DMS53 (cell line): ENCODE measurements at regions not wholly inside any gene's neighbourhood (a gene's known extent, or its start where the extent isn't known, plus 50 kb on each side); places are given as distances from the start of the nearest gene placed in this dataset.
"Not testable (repeated sequence)": the region's sequence is repeated elsewhere in the genome, so short reads cannot be mapped to it uniquely, and the experiment has no call there.

Experiments
- DNase-seq: peaks from one replicate; lab custom pipeline; 2025; lab: John Stamatoyannopoulos, UW

DNA sequence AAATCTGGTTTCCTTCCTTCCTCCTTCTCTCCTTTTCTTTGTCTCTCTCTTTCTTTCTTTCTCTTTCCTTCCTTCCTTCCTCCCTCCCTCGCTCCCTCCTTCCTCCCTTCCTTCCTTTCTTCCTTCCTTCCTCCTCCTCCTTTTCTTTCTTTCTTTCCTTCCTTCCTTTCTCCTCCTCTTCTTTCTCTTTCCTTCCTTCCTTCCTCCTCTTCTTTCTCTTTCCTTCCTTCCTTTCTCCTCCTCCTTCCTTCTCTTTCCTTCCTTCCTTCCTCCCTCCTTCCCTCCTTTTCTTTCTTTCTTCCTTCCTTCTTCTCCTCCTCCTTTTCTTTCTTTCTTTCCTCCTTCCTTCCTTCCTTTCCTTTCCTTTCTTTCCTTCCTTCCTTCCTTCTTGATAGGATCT is 61.2 kb downstream of the VIP start:
- DNase-seq: no peak

DNA sequence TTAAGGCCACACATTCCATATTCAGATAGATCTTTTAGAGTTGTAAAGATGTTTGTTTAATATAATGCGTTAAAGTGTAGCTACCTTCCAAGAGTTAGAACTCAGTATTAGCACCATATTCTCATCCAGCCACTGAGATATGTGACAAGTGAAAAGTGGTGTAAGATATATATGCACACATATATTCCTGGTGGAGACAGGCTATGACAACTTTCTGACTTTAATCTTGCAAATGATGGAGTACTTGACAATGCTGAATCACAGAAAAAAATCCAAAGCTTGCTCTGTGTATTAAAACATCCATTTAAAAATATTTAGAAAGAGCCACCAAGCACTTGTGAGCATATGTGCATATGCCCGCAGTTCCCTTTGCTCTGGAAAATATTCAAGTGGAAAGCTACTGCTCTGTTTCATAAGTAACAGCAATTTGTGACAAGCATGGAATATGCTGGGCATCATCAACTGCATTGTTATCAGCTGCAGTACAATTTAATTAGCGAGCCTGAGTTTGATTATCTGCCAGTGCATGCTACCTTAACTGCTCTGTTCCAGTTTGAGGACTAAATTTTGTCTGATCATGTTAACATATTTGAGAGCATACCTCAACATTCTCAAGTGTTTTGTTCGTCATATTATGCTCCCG is 64.8 kb downstream of the VIP start:
- DNase-seq: no peak

- DNase-seq: no peak
These were observed 65.5 kb downstream of the VIP start for GRCh38 chr6:152816055-152816454.

- no peak for DNase-seq
These were observed 70.9 kb downstream of the VIP start for GRCh38 chr6:152821525-152821924.

- DNase-seq: no peak
These were observed 74.1 kb downstream of the VIP start for GRCh38 chr6:152824666-152825065.

GRCh38 chr6:152828431-152828830 is 77.8 kb downstream of the VIP start:
- no peak for DNase-seq

GRCh38 chr6:152834366-152834765 is 83.8 kb downstream of the VIP start:
- not testable (repeated sequence) for DNase-seq

DNA sequence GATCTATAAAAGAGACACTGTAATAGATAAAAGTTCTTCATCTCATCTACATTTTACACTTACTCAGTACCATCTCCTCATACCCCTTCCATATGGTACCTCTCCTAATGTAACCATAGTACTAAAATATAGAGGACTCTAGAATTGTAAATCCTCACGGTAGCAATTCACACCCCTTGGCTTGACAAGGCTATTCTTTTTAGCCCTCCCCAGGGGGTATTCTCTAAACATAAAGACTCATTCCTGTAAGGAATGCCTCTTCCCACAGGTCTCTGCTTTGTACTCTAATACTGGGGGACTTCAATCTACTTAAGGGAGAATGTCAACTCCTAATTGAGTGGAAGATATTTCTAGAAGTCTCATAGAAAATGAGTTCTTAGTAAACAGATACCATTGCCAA is 85.9 kb downstream of the VIP start:
- no peak for DNase-seq

DNA sequence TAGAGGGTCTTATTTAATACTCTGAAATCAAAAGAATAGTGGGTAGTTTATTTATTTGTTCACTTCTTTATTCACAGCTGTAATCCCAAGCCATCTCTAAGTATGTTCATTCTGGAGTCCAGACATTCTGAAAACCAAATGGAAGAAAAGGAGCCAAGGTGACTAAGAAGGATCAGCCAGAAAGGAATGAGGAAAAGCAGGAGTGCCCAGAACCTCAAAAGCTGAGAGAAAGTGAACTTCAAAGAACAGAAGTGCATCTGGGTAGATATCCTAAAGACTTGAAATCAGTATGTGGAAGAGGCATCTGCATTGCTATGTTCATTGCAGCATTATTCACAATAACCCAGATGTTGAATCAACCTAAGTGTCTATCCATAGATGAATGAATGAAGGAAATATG is 94.8 kb downstream of the VIP start:
- DNase-seq: no peak

- DNase-seq: peak; percentile 55
These were observed 96.2 kb downstream of the VIP start for GRCh38 chr6:152846825-152847224.

- no peak for DNase-seq
These were observed 98.3 kb downstream of the VIP start for GRCh38 chr6:152848919-152849318.

DNA sequence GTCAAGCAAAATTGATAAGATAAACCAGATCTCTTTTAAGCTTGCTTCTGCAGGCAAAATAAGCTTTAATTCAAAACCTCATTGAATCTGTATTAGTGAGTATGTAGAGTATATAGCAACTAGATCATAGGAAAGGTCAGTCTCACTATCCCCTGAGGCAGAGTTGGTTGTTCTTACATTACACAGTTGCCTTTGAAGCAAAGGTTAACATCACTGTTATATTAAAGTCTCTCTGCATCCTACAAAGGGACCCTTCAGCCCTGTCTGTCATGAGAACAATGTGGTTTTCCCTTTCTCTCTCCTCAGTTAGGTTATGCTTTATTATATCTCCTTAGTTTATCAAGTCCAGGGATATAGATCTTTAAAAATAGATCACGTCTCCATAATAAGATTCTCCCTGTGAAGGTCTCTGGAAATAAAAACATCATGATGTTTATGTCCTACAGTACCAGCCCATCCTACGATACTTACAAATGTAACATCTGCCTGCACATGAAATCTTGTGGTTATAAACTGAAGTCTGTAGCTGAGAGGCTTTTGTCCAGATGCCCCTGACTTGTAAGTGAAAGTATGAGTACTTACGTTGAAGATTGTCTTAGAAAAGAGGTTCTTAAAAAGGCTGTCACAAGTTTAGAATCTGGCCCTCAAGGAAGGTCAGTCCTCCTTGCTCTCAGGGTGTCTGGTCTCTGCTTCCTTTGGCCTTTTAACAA is 103.6 kb downstream of the VIP start:
- DNase-seq: no peak

- no peak for DNase-seq
These were observed 107.5 kb downstream of the VIP start for GRCh38 chr6:152858141-152858540.

DNA sequence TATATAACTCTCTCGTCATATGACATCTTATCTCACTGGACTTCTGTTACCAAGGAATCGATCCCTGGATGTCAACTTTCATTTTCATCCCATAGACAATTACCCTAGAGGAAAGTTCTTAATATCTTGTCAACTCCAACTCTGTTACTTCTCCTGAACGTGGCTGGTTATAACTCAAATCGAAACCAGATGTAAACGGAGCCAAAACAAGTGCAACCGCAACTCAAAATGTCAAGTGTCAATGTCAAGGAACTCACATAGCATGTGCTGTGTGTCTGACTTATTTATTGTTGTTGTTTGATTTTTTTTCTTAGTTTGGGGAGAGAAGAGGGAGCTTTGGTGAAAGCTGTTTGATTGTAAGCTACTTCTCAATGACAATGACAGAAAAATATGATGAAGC is 108.6 kb downstream of the VIP start:
- DNase-seq: no peak

DNA sequence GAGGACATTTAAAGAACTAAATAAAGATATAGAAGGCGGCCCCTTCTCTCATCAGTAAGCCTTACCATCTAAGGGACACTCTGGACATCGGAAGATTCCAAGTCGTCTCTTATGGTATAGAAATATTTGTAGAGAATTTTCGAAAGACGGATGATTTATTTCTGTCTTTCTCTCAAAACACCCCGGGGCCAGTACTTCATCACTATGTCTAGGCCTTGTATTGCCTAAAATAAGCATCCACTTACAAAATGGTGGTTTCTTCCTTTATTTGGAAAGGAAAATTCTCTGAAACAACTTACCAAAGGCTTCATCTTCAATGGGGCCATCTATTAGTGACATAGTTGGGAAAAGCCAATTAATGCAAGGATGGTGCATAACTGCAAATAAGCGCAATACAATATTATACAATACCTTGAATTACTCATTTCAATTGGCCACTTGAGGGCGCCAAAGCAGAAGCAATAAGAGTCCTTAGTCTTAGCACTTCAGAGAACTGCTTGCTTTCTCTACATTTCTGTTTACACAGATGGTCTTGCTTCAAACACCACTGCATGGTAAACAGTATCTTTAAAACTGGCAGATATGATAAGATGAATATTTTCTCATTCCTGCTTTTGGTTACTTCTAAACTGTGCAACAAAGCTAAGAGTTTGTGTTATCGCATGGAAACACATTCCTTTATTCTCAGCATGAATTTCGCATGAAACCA is 113.2 kb downstream of the VIP start:
- DNase-seq: peak; percentile 87

DNA sequence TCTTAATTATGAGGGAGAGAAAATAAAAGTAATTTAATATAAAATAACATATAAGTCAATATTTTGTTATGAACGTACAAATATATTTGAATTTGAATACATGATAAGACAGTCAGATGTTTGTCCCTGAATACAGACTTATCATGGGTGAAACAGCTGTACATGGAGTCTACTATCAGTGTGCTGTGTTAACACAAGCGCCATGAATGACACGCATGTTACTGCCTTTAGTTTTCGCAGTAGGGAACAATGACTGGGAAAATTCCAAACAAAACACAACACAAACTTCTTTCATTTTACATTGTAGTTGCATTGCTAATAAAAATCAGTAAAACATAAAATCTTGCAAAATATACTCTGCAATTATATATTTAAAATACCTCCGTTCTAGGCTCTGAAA is 108.6 kb downstream of the FBXO5 start:
- DNase-seq: no peak

DNA sequence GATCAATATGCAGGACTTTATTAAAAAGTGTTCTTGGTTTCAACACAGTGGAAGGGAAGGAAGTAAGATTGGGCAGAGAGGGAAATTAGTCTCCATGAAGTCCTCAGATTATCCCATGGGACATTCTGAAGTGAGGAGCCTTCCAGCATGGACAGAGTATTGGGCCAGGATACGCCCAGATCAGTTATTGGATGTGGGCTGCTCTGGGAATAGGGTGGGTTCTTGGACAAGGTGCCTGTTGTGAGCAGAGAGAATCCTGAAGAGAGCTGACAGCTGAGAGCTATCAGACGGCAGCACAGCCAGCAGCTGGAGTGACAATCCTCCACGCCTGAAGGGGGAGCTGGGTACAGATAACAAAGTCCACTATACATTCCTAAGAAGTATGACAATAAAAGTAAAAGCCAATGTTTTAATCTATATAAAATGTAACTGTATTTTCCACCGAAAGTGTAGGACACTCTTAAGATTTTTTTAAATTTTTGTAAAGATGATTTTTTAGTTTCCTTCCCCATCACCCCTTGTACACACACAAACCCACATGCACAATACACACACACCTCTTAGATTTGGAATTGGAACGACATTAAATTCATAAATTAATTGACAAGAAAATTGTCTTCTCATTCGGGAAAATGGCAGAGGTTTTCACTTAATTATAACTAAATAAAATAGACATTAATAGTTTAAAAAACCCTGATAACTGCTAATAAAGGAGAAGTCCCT is 107.8 kb downstream of the FBXO5 start:
- DNase-seq: no peak

GRCh38 chr6:152879681-152880080 is 103.2 kb downstream of the FBXO5 start:
- peak; percentile 9 for DNase-seq

- DNase-seq: no peak
These were observed 89.7 kb downstream of the FBXO5 start for GRCh38 chr6:152893187-152893586.

- DNase-seq: no peak
These were observed 85.9 kb downstream of the FBXO5 start for GRCh38 chr6:152896923-152897322.

GRCh38 chr6:152897807-152898399 is 84.9 kb downstream of the FBXO5 start:
- peak; percentile 74 for DNase-seq

GRCh38 chr6:152904678-152905077 is 78.2 kb downstream of the FBXO5 start:
- no peak for DNase-seq
